Caco-2 (cell line): ENCODE measurements at regions not wholly inside any gene's neighbourhood (a gene's known extent, or its start where the extent isn't known, plus 50 kb on each side); places are given as distances from the start of the nearest gene placed in this dataset.

Experiments used
- BruUV-seq: library from RNA; stranded (reverse); fragments of 400-500 nt; replicated peaks from 2 replicates; lab custom pipeline; 2021; lab: Mats Ljungman, UMichigan
- CTCF ChIA-PET: fragments of 300-600 bp; sonication (Branson Sonifier 250); formaldehyde crosslinking; loops from one replicate; lab custom pipeline; 2022; ENCODE audit warnings: antibody characterized with exemption; lab: Charles Lee
- POLR2A ChIA-PET: fragments of 300-600 bp; sonication (Branson Sonifier 250); formaldehyde crosslinking; loops from one replicate; lab custom pipeline; 2022; ENCODE audit warnings: antibody characterized with exemption; lab: Charles Lee
- DNase-seq, 2 experiments: peaks; one replicate each; pipeline versions ENCODE4 v3.0.0 to v3.0.0-alpha.2; 2020 to 2022
- H3K27me3 ChIP-seq: replicated peaks from 2 replicates; pipeline ENCODE4 v1.6.0; 2011; ENCODE audit warnings: low read length; ENCODE audit not compliant: control insufficient read depth, insufficient read depth
- H3K36me3 ChIP-seq: 2 replicates; pipeline ENCODE4 v1.5.1; 2011; ENCODE audit warnings: low read length; ENCODE audit not compliant: control insufficient read depth, insufficient read depth
- H3K4me1 ChIP-seq: fragments of 250-450 bp; sonication (Bioruptor Pico); 2 replicates; pipeline ENCODE4 v1.5.1; 2020; ENCODE audit warnings: mild to moderate bottlenecking
- H3K4me3 ChIP-seq: 2 replicates; pipeline ENCODE4 v1.5.1; 2011; ENCODE audit warnings: low read depth, mild to moderate bottlenecking, control low read depth, low read length
- H3K9me3 ChIP-seq: fragments of 250-450 bp; sonication (Bioruptor Pico); 2 replicates; pipeline ENCODE4 v1.5.1; 2020; ENCODE audit warnings: mild to moderate bottlenecking, moderate library complexity
- H3K27ac Mint-ChIP-seq: one replicate; pipeline ENCODE4 v1.8.0; 2022; ENCODE audit warnings: mixed read lengths; ENCODE audit not compliant: unreplicated experiment
- H3K27me3 Mint-ChIP-seq: one replicate; pipeline ENCODE4 v1.8.0; 2022; ENCODE audit warnings: mixed read lengths; ENCODE audit not compliant: insufficient read depth, unreplicated experiment
- H3K36me3 Mint-ChIP-seq: one replicate; pipeline ENCODE4 v1.8.0; 2022; ENCODE audit warnings: mild to moderate bottlenecking, mixed read lengths; ENCODE audit not compliant: insufficient read depth, unreplicated experiment
- H3K4me1 Mint-ChIP-seq: one replicate; pipeline ENCODE4 v1.8.0; 2022; ENCODE audit warnings: low read depth, mixed read lengths; ENCODE audit not compliant: unreplicated experiment
- H3K4me3 Mint-ChIP-seq: one replicate; pipeline ENCODE4 v1.8.0; 2022; ENCODE audit warnings: mild to moderate bottlenecking, moderate library complexity, mixed read lengths; ENCODE audit not compliant: unreplicated experiment
- H3K9me3 Mint-ChIP-seq: one replicate; pipeline ENCODE4 v1.8.0; 2022; ENCODE audit warnings: mixed read lengths; ENCODE audit not compliant: unreplicated experiment
- CTCF ChIP-seq, 2 experiments: fragments of 200-600 bp in 1 of 2; IDR thresholded peaks; 1 replicate in 1 of 2; 2 replicates in 1 of 2; pipeline versions ENCODE4 v1.5.1 to v1.8.0; 2011 to 2022; ENCODE audit warnings: antibody characterized with exemption in 1 of 2, control low read depth in 1 of 2, inconsistent platforms in 1 of 2, low read depth in 1 of 2, low read length in 1 of 2, mild to moderate bottlenecking in 1 of 2, moderate library complexity in 1 of 2; ENCODE audit not compliant: insufficient read depth in 1 of 2, severe bottlenecking in 1 of 2, unreplicated experiment in 1 of 2
- intact Hi-C: fragments of 100-400 bp; cut with micrococcal nuclease; formaldehyde crosslinking; loops from one replicate; pipeline ENCODE4 v1.10.0; 2022; ENCODE audit not compliant: unreplicated experiment

GRCh38 chr5:93245226-93245625 is 335.8 kb downstream of the NR2F1-AS1 start:
- TF ChIP-seq CTCF (IDR thresholded peaks at IDR 0.05; ENCODE audit: insufficient read depth in 1 of 2, low read depth in 1 of 2, low read length in 1 of 2, severe bottlenecking in 1 of 2, unreplicated experiment in 1 of 2) = no peak
- H3K4me3 Mint-ChIP-seq = no peak overlapping the region
- intact Hi-C loops = no loop called here
- ChIA-PET CTCF (no interaction called here), POLR2A (no interaction called here)
- no TSS peak for BruUV-seq
- Histone ChIP-seq H3K36me3 (no peaks in the 10 kb centered on the region), H3K9me3 (no peaks in the 10 kb centered on the region), H3K27me3 (no peaks in the 10 kb centered on the region), H3K4me1 (no peaks in the 10 kb centered on the region), H3K4me3 (no peak overlapping the region)
- H3K27me3 Mint-ChIP-seq = peaks cover 2% of the 10 kb centered on the region
- H3K27ac Mint-ChIP-seq = no peak overlapping the region
- no peaks in the 10 kb centered on the region for H3K36me3 Mint-ChIP-seq
- no peaks in the 10 kb centered on the region for H3K9me3 Mint-ChIP-seq
- no peak for DNase-seq
- H3K4me1 Mint-ChIP-seq = no peaks in the 10 kb centered on the region

GRCh38 chr5:93243481-93243880 is 337.5 kb downstream of the NR2F1-AS1 start:
- peaks cover 2% of the 10 kb centered on the region for H3K27me3 Mint-ChIP-seq
- no peaks in the 10 kb centered on the region for H3K9me3 ChIP-seq
- H3K4me3 ChIP-seq = no peak overlapping the region
- no peaks in the 10 kb centered on the region for H3K36me3 ChIP-seq
- no peak for DNase-seq
- CTCF ChIA-PET = no interaction called here
- H3K9me3 Mint-ChIP-seq = no peaks in the 10 kb centered on the region
- no peaks in the 10 kb centered on the region for H3K27me3 ChIP-seq
- no peak for TF ChIP-seq CTCF (IDR thresholded peaks at IDR 0.05; ENCODE audit: insufficient read depth in 1 of 2, low read depth in 1 of 2, low read length in 1 of 2, severe bottlenecking in 1 of 2, unreplicated experiment in 1 of 2)
- no peaks in the 10 kb centered on the region for H3K36me3 Mint-ChIP-seq
- H3K4me1 Mint-ChIP-seq = no peaks in the 10 kb centered on the region
- BruUV-seq = no TSS peak
- POLR2A ChIA-PET = no interaction called here
- H3K27ac Mint-ChIP-seq = no peak overlapping the region
- intact Hi-C loops = no loop called here
- no peaks in the 10 kb centered on the region for H3K4me1 ChIP-seq
- no peak overlapping the region for H3K4me3 Mint-ChIP-seq

DNA sequence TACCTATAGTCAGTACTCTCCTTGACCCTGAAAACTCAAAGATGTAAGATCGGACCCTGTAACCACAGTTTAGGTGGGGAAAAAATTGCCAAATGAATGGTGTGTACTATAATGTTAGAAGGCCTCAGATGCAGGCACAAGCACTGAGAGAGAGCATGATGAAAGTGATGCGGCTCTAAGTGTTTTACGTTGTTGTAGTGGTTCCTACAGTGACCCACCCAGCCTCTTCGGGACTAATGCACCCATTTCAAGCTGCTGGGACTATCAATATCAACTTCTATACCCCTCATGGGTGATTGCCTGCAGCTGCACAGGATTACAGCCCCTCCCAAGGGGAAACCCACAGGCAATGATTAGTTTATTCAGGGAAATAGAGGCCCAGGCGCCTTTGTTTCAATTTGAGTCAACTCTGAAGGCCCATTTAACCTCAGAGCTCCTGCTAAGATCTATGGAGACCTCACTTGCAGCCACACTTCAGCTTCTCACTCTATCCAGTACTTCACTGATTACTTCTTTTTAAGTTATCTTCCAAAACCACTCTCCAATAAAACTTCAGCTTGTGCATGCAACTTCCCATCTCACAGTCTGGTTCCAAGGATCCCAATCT is 340.7 kb downstream of the NR2F1-AS1 start:
- Histone ChIP-seq H3K9me3 (no peaks in the 10 kb centered on the region), H3K4me3 (no peak overlapping the region), H3K27me3 (no peaks in the 10 kb centered on the region), H3K36me3 (no peaks in the 10 kb centered on the region), H3K4me1 (no peaks in the 10 kb centered on the region)
- no peak overlapping the region for H3K4me3 Mint-ChIP-seq
- BruUV-seq = no TSS peak
- no peak for DNase-seq
- no peak for TF ChIP-seq CTCF (IDR thresholded peaks at IDR 0.05; ENCODE audit: insufficient read depth in 1 of 2, low read depth in 1 of 2, low read length in 1 of 2, severe bottlenecking in 1 of 2, unreplicated experiment in 1 of 2)
- H3K36me3 Mint-ChIP-seq = no peaks in the 10 kb centered on the region
- H3K27ac Mint-ChIP-seq = no peak overlapping the region
- POLR2A ChIA-PET = no interaction called here
- CTCF ChIA-PET = no interaction called here
- no peaks in the 10 kb centered on the region for H3K9me3 Mint-ChIP-seq
- H3K4me1 Mint-ChIP-seq = no peaks in the 10 kb centered on the region
- intact Hi-C loops = no loop called here
- H3K27me3 Mint-ChIP-seq = peaks cover 2% of the 10 kb centered on the region
